B cell (primary cell): ENCODE measurements at regions not wholly inside any gene's neighbourhood (a gene's known extent, or its start where the extent isn't known, plus 50 kb on each side); places are given as distances from the start of the nearest gene placed in this dataset.

Experiments used
- ATAC-seq: fragments of 200-7000 bp; cut with Tn5 transposase; one replicate; pipeline ENCODE4 v1.10.0; 2021; ENCODE audit warnings: low read depth, mild to moderate bottlenecking, moderate number of reproducible peaks, moderate library complexity
- CTCF ChIA-PET: fragments of 350-600 bp; sonication (Branson Sonifier 250); formaldehyde crosslinking; loops from one replicate; lab custom pipeline; 2021; ENCODE audit warnings: antibody characterized with exemption, inconsistent platforms; lab: Charles Lee
- POLR2A ChIA-PET: fragments of 350-600 bp; sonication (Branson Sonifier 250); formaldehyde crosslinking; loops from one replicate; lab custom pipeline; 2021; ENCODE audit warnings: antibody characterized with exemption; lab: Charles Lee
- DNase-seq: peaks from one replicate; pipeline ENCODE4 v3.0.0; 2013
- H2AFZ ChIP-seq: 2 replicates; pipeline ENCODE4 v1.6.1; 2012; ENCODE audit warnings: mild to moderate bottlenecking, low read depth, low read length; ENCODE audit not compliant: insufficient read depth, poor library complexity, severe bottlenecking
- H3K27ac ChIP-seq, 2 donors: 1 replicate in 1 of 2; 2 replicates in 1 of 2; pipeline ENCODE4 v1.5.1; 2012 to 2013; ENCODE audit warnings: low read length in 2 of 2, mild to moderate bottlenecking in 2 of 2, moderate library complexity in 1 of 2
- H3K27me3 ChIP-seq, 4 experiments: fragments of 200-600 bp in 1 of 4; sonication (generic) in 1 of 4; replicated peaks in 1 of 4; 1 replicate in 2 of 4; 2 replicates in 2 of 4; pipeline versions ENCODE4 v1.6.1 to v1.7.0; 2013 to 2016; ENCODE audit warnings: low read length in 3 of 4, mild to moderate bottlenecking in 2 of 4, mixed read lengths in 1 of 4, moderate library complexity in 1 of 4; ENCODE audit not compliant: insufficient read depth in 4 of 4, control insufficient read depth in 3 of 4; ENCODE audit errors: control extremely low read depth in 1 of 4
- H3K36me3 ChIP-seq, 2 experiments: replicated peaks in 1 of 2; 1 replicate in 1 of 2; 2 replicates in 1 of 2; pipeline versions ENCODE4 v1.6.1 to v1.7.1; 2013; ENCODE audit warnings: low read length in 1 of 2; ENCODE audit not compliant: insufficient read depth in 2 of 2, control insufficient read depth in 1 of 2; ENCODE audit errors: control extremely low read depth in 1 of 2, extremely low read depth in 1 of 2
- H3K4me1 ChIP-seq, 2 donors: fragments of 200-600 bp in 1 of 2; sonication (generic) in 1 of 2; 1 replicate in 1 of 2; 2 replicates in 1 of 2; pipeline versions ENCODE4 v1.5.1 to v1.6.1; 2013 to 2017; ENCODE audit warnings: low read length in 2 of 2; ENCODE audit not compliant: control insufficient read depth in 2 of 2, insufficient read depth in 2 of 2
- H3K4me2 ChIP-seq: replicated peaks from 2 replicates; pipeline ENCODE3; 2012; ENCODE audit warnings: mild to moderate bottlenecking, low read depth, low read length; ENCODE audit not compliant: poor library complexity, severe bottlenecking
- H3K4me3 ChIP-seq, 5 experiments: fragments of 200-600 bp in 1 of 5; sonication (generic) in 1 of 5; 1 replicate in 3 of 5; 2 replicates in 2 of 5; pipeline versions ENCODE4 v1.5.1 to v1.7.0; 2011 to 2016; ENCODE audit warnings: low read length in 4 of 5, mild to moderate bottlenecking in 4 of 5, low read depth in 2 of 5, control low read depth in 1 of 5, moderate library complexity in 1 of 5; ENCODE audit not compliant: insufficient read depth in 1 of 5; ENCODE audit errors: control extremely low read depth in 1 of 5, extremely low read depth in 1 of 5
- H3K79me2 ChIP-seq: fragments of 200-600 bp; sonication (generic); one replicate; pipeline ENCODE4 v1.6.0; 2016; ENCODE audit warnings: low read length; ENCODE audit not compliant: control insufficient read depth, insufficient read depth
- H3K9ac ChIP-seq: fragments of 200-600 bp; sonication (generic); 2 replicates; pipeline ENCODE4 v1.6.1; 2017; ENCODE audit warnings: mild to moderate bottlenecking, low read length, moderate library complexity
- H3K9me3 ChIP-seq, 3 donors: one replicate each; pipeline versions ENCODE4 v1.6.1 to v1.7.1; 2013; ENCODE audit warnings: low read length in 2 of 3; ENCODE audit not compliant: control insufficient read depth in 2 of 3, insufficient read depth in 1 of 3; ENCODE audit errors: control extremely low read depth in 1 of 3
- H4K20me1 ChIP-seq: 2 replicates; pipeline ENCODE4 v1.6.0; 2012; ENCODE audit warnings: mild to moderate bottlenecking, low read length; ENCODE audit not compliant: insufficient read depth, control insufficient read depth, poor library complexity, severe bottlenecking
- H3K27ac Mint-ChIP-seq: one replicate; pipeline ENCODE4 v1.8.0; 2021; ENCODE audit warnings: mixed read lengths
- H3K27me3 Mint-ChIP-seq: one replicate; pipeline ENCODE4 v1.8.0; 2021; ENCODE audit warnings: mixed read lengths
- H3K4me1 Mint-ChIP-seq: one replicate; pipeline ENCODE4 v1.8.0; 2021; ENCODE audit warnings: mixed read lengths
- H3K4me3 Mint-ChIP-seq: one replicate; pipeline ENCODE4 v1.8.0; 2021; ENCODE audit warnings: mixed read lengths
- H3K9me3 Mint-ChIP-seq: one replicate; pipeline ENCODE4 v1.8.0; 2022; ENCODE audit warnings: mixed read lengths; ENCODE audit not compliant: insufficient read depth
- CTCF ChIP-seq: fragments of 200-600 bp; IDR thresholded peaks from one replicate; pipeline ENCODE4 v1.8.0; 2022; ENCODE audit warnings: antibody characterized with exemption, mild to moderate bottlenecking
- EZH2 ChIP-seq: IDR thresholded peaks from 2 replicates; pipeline ENCODE4 v1.6.1; 2012; ENCODE audit warnings: borderline replicate concordance, low read depth, mild to moderate bottlenecking, moderate library complexity, low read length; ENCODE audit not compliant: insufficient read depth, poor library complexity, severe bottlenecking
- WGBS: methylation state at CpG from one replicate; pipeline ENCODE4 v1.1.5; 2013; ENCODE audit warnings: missing lambda C conversion rate; ENCODE audit not compliant: insufficient coverage; 5-methylcytosine and 5-hydroxymethylcytosine counted together
- intact Hi-C: fragments of 100-400 bp; cut with micrococcal nuclease; formaldehyde crosslinking; loops from one replicate; pipeline ENCODE4 v1.10.0; 2022

- no peaks in the 10 kb centered on the region for H4K20me1 ChIP-seq
- no CpG with 5 or more reads among the region's 2 CpGs for WGBS
- peaks cover 0 to 5% (median 0%) of the 10 kb centered on the region in 3 donors for H3K9me3 ChIP-seq
- H3K4me1 ChIP-seq: no peaks in the 10 kb centered on the region
- no peak overlapping the region for H3K4me3 Mint-ChIP-seq
- no peak for DNase-seq
- TF ChIP-seq CTCF (no peak), EZH2 (no peak)
- intact Hi-C loops: no loop called here
- no peak overlapping the region for H3K9ac ChIP-seq
- no peaks in the 10 kb centered on the region for H3K36me3 ChIP-seq
- ATAC-seq: no peak
- H3K4me1 Mint-ChIP-seq: no peaks in the 10 kb centered on the region
- no peak overlapping the region for H2AFZ ChIP-seq
- ChIA-PET POLR2A (no interaction called here), CTCF (no interaction called here)
- H3K27me3 Mint-ChIP-seq: no peaks in the 10 kb centered on the region
- no peak overlapping the region for H3K27ac Mint-ChIP-seq
- H3K27me3 ChIP-seq: no peaks in the 10 kb centered on the region
- no peak overlapping the region for H3K27ac ChIP-seq
- H3K4me3 ChIP-seq: no peak overlapping the region
- H3K79me2 ChIP-seq: no peaks in the 10 kb centered on the region
- H3K9me3 Mint-ChIP-seq: no peaks in the 10 kb centered on the region
- no peak overlapping the region for H3K4me2 ChIP-seq
These were observed 326.3 kb downstream of the FAT3 start for GRCh38 chr11:92550871-92551270.

- intact Hi-C loops: no loop called here
- CTCF ChIA-PET: no interaction called here
- no peaks in the 10 kb centered on the region for H3K27me3 Mint-ChIP-seq
These were observed 328.3 kb downstream of the FAT3 start for GRCh38 chr11:92552942-92553341.

More at GRCh38 chr11:92552942-92553341, 328.3 kb downstream of the FAT3 start:
- ATAC-seq (no peak), DNase-seq (peak; percentile 2)
- H3K4me3 ChIP-seq: no peak overlapping the region
- no peak overlapping the region for H3K9ac ChIP-seq
- H3K4me1 ChIP-seq: no peaks in the 10 kb centered on the region
- H2AFZ ChIP-seq: no peak overlapping the region
- H3K36me3 ChIP-seq: no peaks in the 10 kb centered on the region
- no peaks in the 10 kb centered on the region for H3K4me1 Mint-ChIP-seq
- no peak overlapping the region for H3K27ac ChIP-seq
- H3K9me3 ChIP-seq: no peaks in the 10 kb centered on the region
- no peaks in the 10 kb centered on the region for H3K27me3 ChIP-seq
- no peaks in the 10 kb centered on the region for H3K79me2 ChIP-seq
- no CpG with 5 or more reads among the region's 2 CpGs for WGBS
- H3K27ac Mint-ChIP-seq: no peak overlapping the region
- POLR2A ChIA-PET: no interaction called here
- H4K20me1 ChIP-seq: no peaks in the 10 kb centered on the region
- H3K9me3 Mint-ChIP-seq: no peaks in the 10 kb centered on the region
- H3K4me3 Mint-ChIP-seq: no peak overlapping the region
- H3K4me2 ChIP-seq: no peak overlapping the region
- TF ChIP-seq CTCF (no peak), EZH2 (no peak)
